ENCODE measurements at regions not wholly inside any gene's neighbourhood (a gene's known extent, or its start where the extent isn't known, plus 50 kb on each side); places are given as distances from the start of the nearest gene placed in this dataset.

- TF ChIP-seq CTCF (IDR thresholded peaks at IDR 0.05; ENCODE audit: low read depth, low read length, poor library complexity, severe bottlenecking) (no peak), EZH2phosphoT487 (IDR thresholded peaks at IDR 0.05; ENCODE audit: borderline replicate concordance, low read length) (no peak)
- Histone ChIP-seq H3K27ac (ENCODE audit: low read depth, low read length) (no peak overlapping the region), H3K9me3 (ENCODE audit: control insufficient read depth, insufficient read depth, low read length) (no peaks in the 10 kb centered on the region), H3K4me1 (ENCODE audit: control insufficient read depth, low read length) (no peaks in the 10 kb centered on the region), H3K36me3 (ENCODE audit: control insufficient read depth, low read length) (no peaks in the 10 kb centered on the region), H3K4me2 (ENCODE audit: low read length) (no peak overlapping the region), H3K79me2 (ENCODE audit: control insufficient read depth, low read length) (no peaks in the 10 kb centered on the region), H3K9me2 (replicated peaks; ENCODE audit: control insufficient read depth, low read length) (no peaks in the 10 kb centered on the region), H3K4me3 (ENCODE audit: low read length) (no peak overlapping the region), H3F3A (ENCODE audit: control insufficient read depth, insufficient read depth) (no peaks in the 10 kb centered on the region), H4K20me1 (ENCODE audit: control insufficient read depth, insufficient read depth, low read depth, low read length) (no peaks in the 10 kb centered on the region), H3K27me3 (ENCODE audit: control insufficient read depth, low read length) (no peaks in the 10 kb centered on the region)
These were observed 548.1 kb upstream of the LMCD1 start for GRCh38 chr3:7953449-7954014.

- Histone ChIP-seq H3K4me2 (ENCODE audit: low read length) (no peak overlapping the region), H4K20me1 (ENCODE audit: control insufficient read depth, insufficient read depth, low read depth, low read length) (no peaks in the 10 kb centered on the region), H3K27me3 (ENCODE audit: control insufficient read depth, low read length) (no peaks in the 10 kb centered on the region), H3K4me1 (ENCODE audit: control insufficient read depth, low read length) (no peaks in the 10 kb centered on the region), H3K9me3 (ENCODE audit: control insufficient read depth, insufficient read depth, low read length) (no peaks in the 10 kb centered on the region), H3K79me2 (ENCODE audit: control insufficient read depth, low read length) (no peaks in the 10 kb centered on the region), H3K9me2 (replicated peaks; ENCODE audit: control insufficient read depth, low read length) (no peaks in the 10 kb centered on the region), H3K27ac (ENCODE audit: low read depth, low read length) (no peak overlapping the region), H3K4me3 (ENCODE audit: low read length) (no peak overlapping the region), H3F3A (ENCODE audit: control insufficient read depth, insufficient read depth) (no peaks in the 10 kb centered on the region), H3K36me3 (ENCODE audit: control insufficient read depth, low read length) (no peaks in the 10 kb centered on the region)
- TF ChIP-seq EZH2phosphoT487 (IDR thresholded peaks at IDR 0.05; ENCODE audit: borderline replicate concordance, low read length) (no peak), CTCF (IDR thresholded peaks at IDR 0.05; ENCODE audit: low read depth, low read length, poor library complexity, severe bottlenecking) (no peak)
These were observed 544.6 kb upstream of the LMCD1 start for GRCh38 chr3:7957024-7957423.

GRCh38 chr3:7959094-7959493 is 542.5 kb upstream of the LMCD1 start:
- no peaks in the 10 kb centered on the region for H3K36me3 ChIP-seq (ENCODE audit: control insufficient read depth, low read length)
- H3K4me2 ChIP-seq (ENCODE audit: low read length), result no peak overlapping the region
- no peaks in the 10 kb centered on the region for H3K9me3 ChIP-seq (ENCODE audit: control insufficient read depth, insufficient read depth, low read length)
- H3K9me2 ChIP-seq (replicated peaks; ENCODE audit: control insufficient read depth, low read length), result no peaks in the 10 kb centered on the region
- H3K27ac ChIP-seq (ENCODE audit: low read depth, low read length), result no peak overlapping the region
- H3F3A ChIP-seq (ENCODE audit: control insufficient read depth, insufficient read depth), result no peaks in the 10 kb centered on the region
- no peaks in the 10 kb centered on the region for H3K27me3 ChIP-seq (ENCODE audit: control insufficient read depth, low read length)
- TF ChIP-seq EZH2phosphoT487 (IDR thresholded peaks at IDR 0.05; ENCODE audit: borderline replicate concordance, low read length), result no peak
- no peak for TF ChIP-seq CTCF (IDR thresholded peaks at IDR 0.05; ENCODE audit: low read depth, low read length, poor library complexity, severe bottlenecking)
- no peaks in the 10 kb centered on the region for H3K4me1 ChIP-seq (ENCODE audit: control insufficient read depth, low read length)
- H4K20me1 ChIP-seq (ENCODE audit: control insufficient read depth, insufficient read depth, low read depth, low read length), result no peaks in the 10 kb centered on the region
- no peaks in the 10 kb centered on the region for H3K79me2 ChIP-seq (ENCODE audit: control insufficient read depth, low read length)
- H3K4me3 ChIP-seq (ENCODE audit: low read length), result no peak overlapping the region

All from DOHH2 (cell line).